Activated CD4-positive, alpha-beta T cell treated with anti-CD3 and anti-CD28 coated beads, Interleukin-2, amount 50 U/mL, for 1 hour (primary cell): ENCODE measurements at regions not wholly inside any gene's neighbourhood (a gene's known extent, or its start where the extent isn't known, plus 50 kb on each side); places are given as distances from the start of the nearest gene placed in this dataset.
"Not testable (repeated sequence)": the region's sequence is repeated elsewhere in the genome, so short reads cannot be mapped to it uniquely, and the experiment has no call there.

ENCODE experiments used
- DNase-seq: peaks from one replicate; pipeline ENCODE4 v3.0.0-alpha.2; 2020

- not testable (repeated sequence) for DNase-seq
Observed at GRCh38 chr1:610538-610937, 75.9 kb downstream of the OR4F16 start.

- not testable (repeated sequence) for DNase-seq
Observed at GRCh38 chr1:609161-609560, 77.3 kb downstream of the OR4F16 start.

DNA sequence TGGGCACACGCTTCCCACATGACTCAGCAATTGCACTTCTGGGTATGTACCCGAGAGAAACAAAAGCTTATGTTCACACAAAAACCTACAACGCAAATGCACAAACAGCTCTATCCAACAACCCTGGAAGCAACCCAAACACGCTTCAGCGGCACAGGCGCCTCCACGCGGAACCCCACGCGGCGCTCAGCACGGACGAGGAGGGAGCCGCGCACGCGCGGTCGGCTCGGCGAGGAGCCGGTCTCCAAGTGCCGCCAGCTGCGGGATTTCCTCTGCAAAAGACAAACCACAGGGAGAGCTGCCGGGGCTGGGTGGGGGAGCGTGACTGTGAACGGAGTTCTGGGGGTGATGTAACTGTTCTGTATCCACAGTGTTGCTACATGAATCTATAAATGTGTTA is 81.2 kb downstream of the OR4F16 start:
- DNase-seq: peak; percentile 12

DNA sequence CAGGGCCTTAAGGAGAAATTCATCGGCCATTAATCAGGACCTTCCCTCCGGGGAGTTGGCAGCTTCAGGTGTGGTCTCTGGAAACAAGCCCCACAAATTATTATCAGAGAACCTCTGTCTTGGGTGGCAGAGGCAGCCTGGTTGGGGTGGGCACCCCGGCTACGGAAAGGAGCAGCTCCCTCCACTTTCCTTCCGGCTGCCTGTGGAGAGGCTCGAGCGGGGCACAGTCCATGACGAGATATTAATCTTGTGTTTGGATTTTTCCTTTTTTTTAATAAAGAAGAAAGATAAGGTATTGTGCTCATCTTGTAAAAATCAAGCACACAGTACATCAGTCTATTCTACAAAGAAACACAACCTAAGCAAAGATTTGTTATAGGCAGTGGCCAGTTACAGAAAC is 98.2 kb downstream of the OR4F16 start:
- DNase-seq: not testable (repeated sequence)

DNA sequence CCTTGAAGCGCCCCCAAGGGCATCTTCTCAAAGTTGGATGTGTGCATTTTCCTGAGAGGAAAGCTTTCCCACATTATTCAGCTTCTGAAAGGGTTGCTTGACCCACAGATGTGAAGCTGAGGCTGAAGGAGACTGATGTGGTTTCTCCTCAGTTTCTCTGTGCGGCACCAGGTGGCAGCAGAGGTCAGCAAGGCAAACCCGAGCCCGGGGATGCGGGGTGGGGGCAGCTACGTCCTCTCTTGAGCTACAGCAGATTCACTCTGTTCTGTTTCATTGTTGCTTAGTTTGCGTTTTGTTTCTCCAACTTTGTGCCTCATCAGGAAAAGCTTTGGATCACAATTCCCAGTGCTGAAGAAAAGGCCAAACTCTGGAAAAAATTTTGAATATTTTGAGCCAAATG is 100.5 kb downstream of the OR4F16 start:
- peak; percentile 60 for DNase-seq
